Motor neuron (in vitro differentiated cells): ENCODE measurements at regions not wholly inside any gene's neighbourhood (a gene's known extent, or its start where the extent isn't known, plus 50 kb on each side); places are given as distances from the start of the nearest gene placed in this dataset.

Experiments
- ATAC-seq, 8 experiments: fragments of 200-7000 bp; cut with Tn5 transposase; replicated peaks in 6 of 8; 2 replicates each; pipeline ENCODE4 v1.8.0; 2021; ENCODE audit warnings: mild to moderate bottlenecking in 8 of 8, moderate library complexity in 8 of 8
- H3K27ac ChIP-seq, 2 donors: fragments of 250-450 bp; sonication (Bioruptor Pico); 2 replicates each; pipeline ENCODE4 v1.9.0; 2021; ENCODE audit warnings: antibody characterized with exemption in 2 of 2, mild to moderate bottlenecking in 2 of 2, moderate library complexity in 1 of 2
- H3K4me1 ChIP-seq, 2 donors: fragments of 250-450 bp; sonication (Bioruptor Pico); replicated peaks in 1 of 2; 2 replicates each; pipeline ENCODE4 v1.6.1; 2021; ENCODE audit warnings: antibody characterized with exemption in 2 of 2, mild to moderate bottlenecking in 2 of 2, moderate library complexity in 1 of 2
- H3K4me3 ChIP-seq, 5 donors: fragments of 250-450 bp; sonication (Bioruptor Pico); 2 replicates each; pipeline ENCODE4 v1.9.0; 2021; ENCODE audit warnings: antibody characterized with exemption in 5 of 5, mild to moderate bottlenecking in 5 of 5, moderate library complexity in 4 of 5
- WGBS, 10 experiments: fragments of 450-650 bp; shearing (Covaris generic); methylation state at CpG; one replicate each; pipeline ENCODE4 v1.0.0; 2022; 5-methylcytosine and 5-hydroxymethylcytosine counted together
- in situ Hi-C, 9 experiments: fragments of 400-800 bp; cut with MboI; loops; one replicate each; pipeline ENCODE4 v1.15.0; 2021; ENCODE audit warnings: low sequenced_read_pairs in 9 of 9, low pct_unique_long_range_greater_than_20kb in 2 of 9; ENCODE audit not compliant: unreplicated experiment in 9 of 9

DNA sequence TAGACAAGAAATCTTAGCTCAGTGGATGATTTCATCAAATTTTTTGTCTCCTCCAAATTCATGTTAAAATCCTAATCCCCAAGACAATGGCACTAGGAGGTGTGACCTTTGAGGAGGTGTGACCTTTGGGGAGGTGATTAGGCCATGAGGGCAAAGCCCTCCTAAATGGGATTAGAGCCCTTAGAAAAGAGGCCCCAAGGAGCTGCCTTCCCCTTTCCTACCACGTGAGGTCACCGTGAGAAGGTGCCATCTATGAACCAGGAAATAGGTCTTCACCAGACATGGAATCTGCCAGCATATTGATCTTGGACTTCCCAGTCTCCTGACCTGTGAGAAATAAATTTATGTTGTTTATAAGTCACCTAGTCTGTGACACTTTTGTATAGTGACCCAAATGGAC is 138.7 kb downstream of the TRIM29 start:
- ATAC-seq: no peak
- WGBS, 10 experiments: 0 to 100% methylated on average over 1 of the region's 2 CpGs; no CpG with 5 or more reads in 8 of the 10 experiments
- no peak overlapping the region for H3K27ac ChIP-seq
- in situ Hi-C loops: no loop called here
- peaks cover 23 to 30% of the 10 kb centered on the region in 2 donors for H3K4me1 ChIP-seq
- H3K4me3 ChIP-seq: no peak overlapping the region

- ATAC-seq: no peak
- H3K4me3 ChIP-seq: no peak overlapping the region
- no peak overlapping the region for H3K27ac ChIP-seq
- in situ Hi-C loops: no loop called here
- WGBS, 10 experiments: 25 to 84% (median 56%) methylated on average over 2 to 3 of the region's 5 CpGs; no CpG with 5 or more reads in 6 of the 10 experiments
- H3K4me1 ChIP-seq: peaks cover 23 to 35% of the 10 kb centered on the region in 2 donors
Measured at GRCh38 chr11:119996556-119996955, 141.4 kb downstream of the TRIM29 start.

DNA sequence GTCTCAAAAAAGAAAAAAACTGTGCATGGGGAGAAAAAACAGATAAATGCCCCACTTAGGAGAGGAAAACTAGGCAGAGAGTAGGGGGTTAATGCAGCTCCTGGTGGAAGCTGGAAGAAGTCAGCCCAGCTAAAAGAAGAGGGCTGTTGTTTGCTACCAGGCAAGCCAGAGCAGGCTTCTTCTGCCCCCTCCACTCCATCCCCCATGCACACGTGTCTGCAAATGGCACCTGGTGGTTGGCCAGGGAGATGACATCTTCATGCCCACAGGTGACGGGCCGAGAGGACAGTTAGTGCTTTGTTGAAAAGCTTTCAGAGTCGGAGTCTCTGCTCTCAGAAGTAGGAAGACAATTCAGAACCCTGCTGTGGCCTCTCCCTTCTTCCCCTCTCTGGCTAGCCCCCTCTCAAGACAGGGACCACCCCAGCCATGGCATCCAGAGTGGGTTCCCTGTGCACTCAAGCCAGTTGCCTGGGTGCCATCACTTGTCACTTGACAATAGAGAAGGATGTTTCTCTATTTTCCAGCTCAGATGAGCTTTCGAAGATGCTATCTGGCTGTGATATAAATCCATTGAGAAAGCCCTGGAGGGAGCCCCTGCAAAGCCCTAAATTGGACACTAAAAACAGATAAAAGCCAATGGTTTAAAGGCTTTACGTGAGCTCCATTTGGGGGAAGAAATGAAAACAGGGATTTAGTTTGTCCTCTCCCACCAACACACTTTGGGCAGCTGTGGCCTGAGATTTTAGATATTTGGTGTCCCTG is 142.0 kb downstream of the TRIM29 start:
- Histone ChIP-seq H3K4me3 (no peak overlapping the region), H3K27ac (no peak overlapping the region), H3K4me1 (peaks cover 19 to 32% of the 10 kb centered on the region in 2 donors)
- no peak for ATAC-seq
- 48 to 100% (median 91%) methylated on average over 1 to 5 of the region's 6 CpGs; no CpG with 5 or more reads in 4 of the 10 experiments for WGBS, 10 experiments
- in situ Hi-C loops: no loop called here

GRCh38 chr11:119993722-119994121 is 144.2 kb downstream of the TRIM29 start:
- Histone ChIP-seq H3K4me3 (no peak overlapping the region), H3K4me1 (peaks cover 17 to 42% of the 10 kb centered on the region in 2 donors), H3K27ac (no peak overlapping the region)
- WGBS, 10 experiments: 80 to 100% methylated on average over 1 of the region's 4 CpGs; no CpG with 5 or more reads in 8 of the 10 experiments
- peak in 2 of 8 experiments; percentile 36 to 39 for ATAC-seq
- in situ Hi-C loops: no loop called here

- WGBS, 10 experiments: 24 to 100% (median 74%) methylated on average over 1 to 13 of the region's 23 CpGs; no CpG with 5 or more reads in 2 of the 10 experiments
- peaks cover 17 to 48% of the 10 kb centered on the region in 2 donors for H3K4me1 ChIP-seq
- in situ Hi-C loops: no loop called here
Measured at GRCh38 chr11:119992171-119993051, 145.5 kb downstream of the TRIM29 start.

GRCh38 chr11:119991669-119992068 is 146.2 kb downstream of the TRIM29 start:
- peak in 5 of 8 experiments; percentile 34 to 79 (median 72) for ATAC-seq
- in situ Hi-C loops: no loop called here
- no peak overlapping the region for H3K4me3 ChIP-seq
- WGBS, 10 experiments: 50 to 100% (median 70%) methylated on average over 1 to 3 of the region's 3 CpGs; no CpG with 5 or more reads in 4 of the 10 experiments
- peaks cover 17 to 41% of the 10 kb centered on the region in 2 donors for H3K4me1 ChIP-seq
- H3K27ac ChIP-seq: no peak overlapping the region

More at GRCh38 chr11:119992171-119993051, 145.5 kb downstream of the TRIM29 start:
- no peak overlapping the region for H3K4me3 ChIP-seq
- ATAC-seq: peak in 5 of 8 experiments; percentile 13 to 77 (median 48)
- peak overlapping the region; percentile 7 to 39 for H3K27ac ChIP-seq

GRCh38 chr11:119991022-119991404 is 146.9 kb downstream of the TRIM29 start:
- no peak overlapping the region for H3K27ac ChIP-seq
- peaks cover 17 to 41% of the 10 kb centered on the region in 2 donors for H3K4me1 ChIP-seq
- in situ Hi-C loops: no loop called here
- H3K4me3 ChIP-seq: no peak overlapping the region
- no peak for ATAC-seq
- 0 to 100% (median 75%) methylated on average over 1 to 3 of the region's 4 CpGs; no CpG with 5 or more reads in 6 of the 10 experiments for WGBS, 10 experiments

GRCh38 chr11:119990309-119991021 is 147.4 kb downstream of the TRIM29 start:
- H3K27ac ChIP-seq: no peak overlapping the region
- no peak overlapping the region for H3K4me3 ChIP-seq
- peak in 3 of 8 experiments; percentile 53 to 75 (median 75) for ATAC-seq
- H3K4me1 ChIP-seq: peaks cover 17 to 41% of the 10 kb centered on the region in 2 donors
- in situ Hi-C loops: no loop called here
- WGBS, 10 experiments: 40 to 100% (median 70%) methylated on average over 1 to 4 of the region's 6 CpGs; no CpG with 5 or more reads in 6 of the 10 experiments

DNA sequence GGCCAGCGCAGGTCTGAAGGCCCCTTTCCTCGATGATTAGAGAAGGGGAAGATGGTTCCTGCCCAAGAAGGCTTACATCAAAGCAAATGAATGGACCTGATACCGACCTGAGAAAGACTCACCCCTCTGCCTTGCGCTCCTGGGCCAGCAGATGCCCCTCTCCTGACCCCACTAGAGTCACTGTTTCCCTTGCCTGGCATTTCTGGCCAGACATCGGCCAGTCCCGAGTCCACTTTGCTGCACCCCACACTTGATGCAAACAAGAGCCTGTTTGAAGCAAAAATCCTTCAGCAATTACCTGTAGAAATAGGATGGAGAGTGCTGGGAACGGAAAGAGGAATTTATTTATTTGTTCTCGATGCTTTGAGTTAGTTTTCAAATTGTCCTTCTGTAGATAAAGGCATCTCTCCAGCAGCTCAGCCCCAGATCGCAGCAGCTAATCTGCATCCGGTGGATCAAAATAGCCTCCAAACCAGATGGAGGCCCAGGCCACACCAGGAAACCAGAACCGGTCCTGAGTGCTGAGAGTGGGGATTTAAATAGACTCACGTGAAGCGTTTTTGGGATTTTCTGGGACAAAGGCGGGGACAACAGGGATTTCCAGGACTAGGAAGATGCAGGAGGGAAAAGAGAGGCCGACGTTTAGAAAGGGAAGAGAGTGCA is 148.6 kb downstream of the TRIM29 start:
- Histone ChIP-seq H3K4me3 (no peak overlapping the region), H3K4me1 (peaks cover 17 to 41% of the 10 kb centered on the region in 2 donors), H3K27ac (no peak overlapping the region)
- in situ Hi-C loops: no loop called here
- ATAC-seq: no peak
- 41 to 100% (median 74%) methylated on average over 2 to 12 of the region's 16 CpGs for WGBS, 10 experiments

DNA sequence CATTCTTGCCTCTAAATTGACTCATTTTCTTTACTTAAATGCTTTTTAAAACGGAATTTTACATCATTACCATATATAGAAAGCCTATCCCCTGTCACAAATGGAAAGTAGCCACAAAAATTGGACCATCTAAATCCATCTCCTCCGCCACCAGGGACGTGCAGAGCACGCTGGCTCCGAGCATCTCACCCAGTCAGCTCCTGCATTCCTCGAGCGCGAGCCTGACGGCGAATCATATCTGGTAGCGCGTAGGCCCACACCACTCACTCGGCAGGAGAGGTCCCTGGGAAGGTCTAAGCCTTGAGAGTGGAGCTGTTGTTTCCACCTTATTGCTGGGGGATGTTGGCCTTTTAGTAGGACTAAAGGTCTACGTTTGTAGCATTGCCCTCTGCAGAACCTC is 152.4 kb downstream of the TRIM29 start:
- Histone ChIP-seq H3K27ac (no peak overlapping the region), H3K4me3 (no peak overlapping the region), H3K4me1 (peaks cover 22 to 39% of the 10 kb centered on the region in 2 donors)
- 0 to 94% (median 76%) methylated on average over 1 to 12 of the region's 14 CpGs; no CpG with 5 or more reads in 4 of the 10 experiments for WGBS, 10 experiments
- in situ Hi-C loops: no loop called here
- ATAC-seq: no peak

GRCh38 chr11:119983816-119984215 is 154.1 kb downstream of the TRIM29 start:
- in situ Hi-C loops: no loop called here
- Histone ChIP-seq H3K4me3 (no peak overlapping the region), H3K4me1 (peaks cover 26 to 30% of the 10 kb centered on the region in 2 donors), H3K27ac (no peak overlapping the region)
- WGBS, 10 experiments: 0 to 100% (median 61%) methylated on average over 1 to 4 of the region's 8 CpGs; no CpG with 5 or more reads in 6 of the 10 experiments
- no peak for ATAC-seq

- ATAC-seq: no peak
- H3K27ac ChIP-seq: no peak overlapping the region
- H3K4me3 ChIP-seq: no peak overlapping the region
- peaks cover 24 to 26% of the 10 kb centered on the region in 2 donors for H3K4me1 ChIP-seq
- WGBS, 10 experiments: 40 to 100% (median 73%) methylated on average over 1 to 4 of the region's 5 CpGs; no CpG with 5 or more reads in 5 of the 10 experiments
- in situ Hi-C loops: no loop called here
Measured at GRCh38 chr11:119983240-119983732, 154.6 kb downstream of the TRIM29 start.
